Testis (tissue), 2 donors: ENCODE measurements at regions not wholly inside any gene's neighbourhood (a gene's known extent, or its start where the extent isn't known, plus 50 kb on each side); places are given as distances from the start of the nearest gene placed in this dataset.

Experiments
- DNase-seq: peaks from one replicate; pipeline ENCODE4 v3.0.0-alpha.2; 2019
- H3K27ac ChIP-seq, 2 donors: fragments of 200-600 bp; sonication (generic); one replicate each; pipeline ENCODE4 v1.5.1; 2019
- H3K27me3 ChIP-seq: fragments of 200-600 bp; sonication (generic); one replicate; pipeline ENCODE4 v1.5.1; 2019
- H3K36me3 ChIP-seq: fragments of 200-600 bp; sonication (generic); one replicate; pipeline ENCODE4 v1.5.1; 2017; ENCODE audit warnings: low read depth; ENCODE audit errors: missing control alignments
- H3K4me1 ChIP-seq: fragments of 200-600 bp; sonication (generic); one replicate; pipeline ENCODE4 v1.5.1; 2019
- H3K4me3 ChIP-seq, 2 donors: fragments of 200-600 bp; sonication (generic); one replicate each; pipeline ENCODE4 v1.5.1; 2017 to 2019
- H3K9me3 ChIP-seq: fragments of 200-600 bp; sonication (generic); one replicate; pipeline ENCODE4 v1.5.1; 2017
- POLR2A ChIP-seq: fragments of 450-650 bp; IDR thresholded peaks from one replicate; pipeline ENCODE4 v1.6.1; 2017; ENCODE audit warnings: antibody characterized with exemption, mild to moderate bottlenecking, moderate library complexity
- WGBS, 2 donors: methylation state at CpG; one replicate each; pipeline ENCODE4 v1.1.5; 2018; 5-methylcytosine and 5-hydroxymethylcytosine counted together
- intact Hi-C: fragments of 100-400 bp; cut with DNase I; formaldehyde crosslinking; loops from one replicate; pipeline ENCODE4 v1.15.1; 2023; ENCODE audit warnings: low total_unique reads
- TF ChIP-seq, protein P1 (sequence below), 3 experiments: fragments of 450-650 bp in 2 of 3; fragments of 200-600 bp in 1 of 3; sonication (generic) in 1 of 3; IDR thresholded peaks; one replicate each; pipeline ENCODE4 v1.5.1; 2016 to 2019; ENCODE audit warnings: antibody characterized with exemption in 3 of 3, mild to moderate bottlenecking in 2 of 3, moderate library complexity in 1 of 3

DNA sequence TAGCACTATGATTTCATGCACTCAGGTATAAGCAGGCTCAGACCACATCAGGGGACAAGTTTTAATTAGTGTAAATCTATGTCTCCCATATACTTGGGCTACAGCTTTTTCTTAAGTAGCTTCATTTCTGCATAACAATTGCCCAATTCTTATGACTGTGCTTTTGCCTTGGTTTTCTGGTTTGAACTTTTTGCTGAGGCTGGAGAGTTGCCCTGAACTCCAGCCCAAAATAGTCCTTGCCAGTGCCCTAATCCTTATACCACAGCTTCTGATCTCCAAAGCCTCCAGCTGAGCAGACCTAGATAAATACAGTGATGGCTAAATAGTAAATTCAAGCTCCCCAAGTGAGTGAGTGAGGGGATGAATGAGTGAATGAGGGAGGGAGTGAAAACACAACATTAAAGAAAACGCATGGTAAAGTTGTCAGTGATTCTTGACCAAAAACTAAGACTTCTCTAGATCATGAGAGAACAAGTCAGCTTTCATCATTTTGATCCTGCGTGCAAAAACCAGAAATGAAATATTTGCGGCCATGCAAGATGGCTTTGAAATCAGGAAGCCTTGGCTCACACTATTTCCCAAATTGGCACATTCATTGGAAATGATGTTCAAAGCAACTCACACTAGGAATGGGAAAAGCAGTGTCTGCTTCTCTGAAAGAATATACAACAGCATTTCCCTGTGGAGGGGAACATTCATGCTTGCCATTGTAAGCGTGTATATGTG lies 437.1 kb upstream of the CTSO start:
- H3K9me3 ChIP-seq: no peaks in the 10 kb centered on the region
- no peak for TF ChIP-seq POLR2A
- TF ChIP-seq, protein P1, sequence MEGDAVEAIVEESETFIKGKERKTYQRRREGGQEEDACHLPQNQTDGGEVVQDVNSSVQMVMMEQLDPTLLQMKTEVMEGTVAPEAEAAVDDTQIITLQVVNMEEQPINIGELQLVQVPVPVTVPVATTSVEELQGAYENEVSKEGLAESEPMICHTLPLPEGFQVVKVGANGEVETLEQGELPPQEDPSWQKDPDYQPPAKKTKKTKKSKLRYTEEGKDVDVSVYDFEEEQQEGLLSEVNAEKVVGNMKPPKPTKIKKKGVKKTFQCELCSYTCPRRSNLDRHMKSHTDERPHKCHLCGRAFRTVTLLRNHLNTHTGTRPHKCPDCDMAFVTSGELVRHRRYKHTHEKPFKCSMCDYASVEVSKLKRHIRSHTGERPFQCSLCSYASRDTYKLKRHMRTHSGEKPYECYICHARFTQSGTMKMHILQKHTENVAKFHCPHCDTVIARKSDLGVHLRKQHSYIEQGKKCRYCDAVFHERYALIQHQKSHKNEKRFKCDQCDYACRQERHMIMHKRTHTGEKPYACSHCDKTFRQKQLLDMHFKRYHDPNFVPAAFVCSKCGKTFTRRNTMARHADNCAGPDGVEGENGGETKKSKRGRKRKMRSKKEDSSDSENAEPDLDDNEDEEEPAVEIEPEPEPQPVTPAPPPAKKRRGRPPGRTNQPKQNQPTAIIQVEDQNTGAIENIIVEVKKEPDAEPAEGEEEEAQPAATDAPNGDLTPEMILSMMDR (IDR thresholded peaks at IDR 0.05): no peak
- intact Hi-C loops: no loop called here
- H3K4me3 ChIP-seq: no peak overlapping the region
- H3K36me3 ChIP-seq: no peaks in the 10 kb centered on the region
- no peaks in the 10 kb centered on the region for H3K27me3 ChIP-seq
- no peak overlapping the region for H3K27ac ChIP-seq
- DNase-seq: no peak
- WGBS, 2 donors: 89 to 97% methylated on average over 4 of the region's 4 CpGs
- no peaks in the 10 kb centered on the region for H3K4me1 ChIP-seq

DNA sequence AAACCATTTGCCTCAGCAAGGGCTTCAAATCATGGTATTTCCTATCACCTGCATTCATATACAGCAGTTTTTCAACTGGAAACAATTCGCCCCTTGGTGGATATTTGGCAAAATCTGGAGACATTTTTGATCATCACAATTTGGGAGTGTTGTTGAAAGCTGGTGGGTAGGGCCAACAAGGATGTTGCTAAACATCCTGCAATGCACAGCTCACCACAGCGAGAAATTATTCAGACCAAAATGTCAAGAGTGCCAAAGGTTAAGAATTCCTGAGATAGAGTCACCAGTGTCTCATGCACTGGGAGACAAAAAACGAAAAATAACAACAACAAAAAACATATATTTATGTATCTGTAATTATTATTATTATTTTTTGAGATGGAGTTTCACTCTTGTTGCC lies 435.2 kb upstream of the CTSO start:
- intact Hi-C loops: no loop called here
- 82 to 92% methylated on average over 3 of the region's 3 CpGs for WGBS, 2 donors
- no peaks in the 10 kb centered on the region for H3K9me3 ChIP-seq
- H3K27me3 ChIP-seq: no peaks in the 10 kb centered on the region
- H3K27ac ChIP-seq: no peak overlapping the region
- DNase-seq: no peak
- H3K4me3 ChIP-seq: no peak overlapping the region
- no peak for TF ChIP-seq POLR2A
- TF ChIP-seq, protein P1 (IDR thresholded peaks at IDR 0.05): no peak
- no peaks in the 10 kb centered on the region for H3K4me1 ChIP-seq
- no peaks in the 10 kb centered on the region for H3K36me3 ChIP-seq

DNA sequence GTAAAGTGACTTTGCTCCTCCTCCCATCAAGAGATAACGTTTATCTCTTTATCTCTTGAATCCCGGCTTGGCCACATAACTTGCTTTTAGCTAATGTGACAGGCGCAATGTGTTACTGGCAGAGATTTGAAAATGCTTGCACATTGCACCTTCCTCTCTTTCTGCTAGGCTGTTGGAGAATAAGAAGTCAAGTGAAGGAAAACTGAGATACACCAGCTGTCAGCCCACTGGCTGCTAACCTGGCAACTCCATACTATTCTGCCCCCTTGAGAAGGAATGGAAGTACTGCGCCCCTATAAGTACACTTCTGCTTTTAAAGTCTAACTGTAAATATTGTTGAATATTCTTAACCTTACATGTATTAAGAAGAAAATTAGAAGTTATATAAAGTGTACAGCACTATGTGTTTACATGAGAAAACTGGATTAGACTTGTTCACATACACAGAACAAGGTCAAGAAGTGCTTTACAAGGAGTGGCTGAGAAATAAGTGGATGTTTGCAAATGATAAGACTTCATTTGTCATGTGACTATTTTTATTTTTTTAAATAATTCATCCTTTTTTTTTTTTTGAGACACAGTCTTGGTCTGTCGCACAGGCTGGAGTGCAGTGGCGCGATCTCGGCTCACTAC lies 424.5 kb upstream of the CTSO start:
- no peaks in the 10 kb centered on the region for H3K27me3 ChIP-seq
- H3K4me1 ChIP-seq: no peaks in the 10 kb centered on the region
- intact Hi-C loops: no loop called here
- TF ChIP-seq, protein P1 (IDR thresholded peaks at IDR 0.05): peak; percentile 7 to 65 (median 48)
- no peak for TF ChIP-seq POLR2A
- peak; percentile 52 for DNase-seq
- WGBS, 2 donors: 53 to 54% methylated on average over 8 of the region's 8 CpGs
- no peaks in the 10 kb centered on the region for H3K9me3 ChIP-seq
- H3K36me3 ChIP-seq: no peaks in the 10 kb centered on the region
- no peak overlapping the region for H3K4me3 ChIP-seq
- H3K27ac ChIP-seq: no peak overlapping the region

DNA sequence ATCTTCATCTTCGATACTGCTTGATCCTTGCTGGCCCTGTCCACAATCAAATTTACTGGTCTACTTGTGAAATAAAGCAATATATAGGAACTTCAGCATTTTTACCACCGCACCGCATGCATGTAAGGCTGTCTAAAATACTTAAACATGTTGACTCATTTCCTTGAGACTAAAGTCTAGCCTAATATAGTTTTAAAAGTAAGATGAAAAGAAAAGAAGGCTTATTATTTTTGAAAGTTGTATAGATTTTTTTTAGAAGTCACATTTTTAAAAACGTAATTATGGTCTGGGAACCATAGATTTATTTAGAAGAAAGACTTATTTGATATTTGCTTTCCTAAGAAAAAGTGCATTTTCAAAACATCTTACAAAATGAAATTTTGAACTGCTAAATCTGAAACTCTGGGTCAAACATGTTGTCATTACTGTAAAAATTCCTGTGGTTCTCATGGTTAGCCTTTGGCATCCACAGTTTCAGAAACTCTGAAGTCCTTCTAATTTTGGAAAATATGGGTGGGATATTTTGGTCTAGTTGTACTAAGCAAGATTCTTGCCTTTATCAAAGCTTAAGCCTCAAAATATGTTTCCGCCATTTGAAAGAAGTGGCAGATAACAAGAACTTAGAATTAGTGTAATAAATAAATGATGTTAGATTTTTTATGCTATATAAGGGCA lies 423.5 kb upstream of the CTSO start:
- Histone ChIP-seq H3K4me1 (no peaks in the 10 kb centered on the region), H3K4me3 (no peak overlapping the region), H3K27ac (no peak overlapping the region), H3K27me3 (no peaks in the 10 kb centered on the region), H3K9me3 (no peaks in the 10 kb centered on the region), H3K36me3 (no peaks in the 10 kb centered on the region)
- WGBS, 2 donors: 86 to 87% methylated on average over 5 of the region's 5 CpGs
- intact Hi-C loops: no loop called here
- TF ChIP-seq, protein P1 (IDR thresholded peaks at IDR 0.05): no peak
- TF ChIP-seq POLR2A: no peak
- DNase-seq: no peak
